ENCODE measurements at regions not wholly inside any gene's neighbourhood (a gene's known extent, or its start where the extent isn't known, plus 50 kb on each side); places are given as distances from the start of the nearest gene placed in this dataset.

GRCh38 chr2:121006743-121007489 is 271.2 kb downstream of the GLI2 start:
- Histone ChIP-seq H3K27me3 (ENCODE audit: insufficient read depth, low read depth, severe bottlenecking) (no peaks in the 10 kb centered on the region), H3K27ac (no peak overlapping the region), H3K36me3 (no peaks in the 10 kb centered on the region), H3K4me3 (ENCODE audit: low read depth, low read length) (no peak overlapping the region), H3K9me3 (ENCODE audit: severe bottlenecking) (no peaks in the 10 kb centered on the region)
- no peak for TF ChIP-seq CTCF (IDR thresholded peaks at IDR 0.05; ENCODE audit: low read depth, low read length)
- DNase-seq, result no peak

DNA sequence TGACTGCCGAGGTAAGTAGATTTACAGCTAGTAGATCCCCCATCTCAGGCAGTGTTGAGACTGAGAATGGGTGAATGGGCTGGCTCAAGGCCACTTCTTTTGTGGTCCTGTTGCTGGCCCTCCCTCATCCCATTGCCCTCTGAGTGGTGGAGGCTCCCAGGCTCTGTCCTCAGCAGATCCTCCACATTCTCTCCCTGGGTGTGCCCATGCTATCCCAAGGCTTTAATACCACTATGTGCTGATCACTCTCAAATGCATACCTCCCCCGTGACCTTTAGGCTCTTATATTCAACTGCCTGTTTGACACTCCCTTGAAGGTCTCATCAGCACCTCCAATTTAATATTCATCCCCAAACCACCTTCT is 271.8 kb downstream of the GLI2 start:
- Histone ChIP-seq H3K27ac (no peak overlapping the region), H3K27me3 (ENCODE audit: insufficient read depth, low read depth, severe bottlenecking) (no peaks in the 10 kb centered on the region), H3K9me3 (ENCODE audit: severe bottlenecking) (no peaks in the 10 kb centered on the region), H3K4me3 (ENCODE audit: low read depth, low read length) (no peak overlapping the region), H3K36me3 (no peaks in the 10 kb centered on the region)
- no peak for DNase-seq
- TF ChIP-seq CTCF (IDR thresholded peaks at IDR 0.05; ENCODE audit: low read depth, low read length), result no peak

GRCh38 chr2:121008975-121009374 is 273.3 kb downstream of the GLI2 start:
- TF ChIP-seq CTCF (IDR thresholded peaks at IDR 0.05; ENCODE audit: low read depth, low read length), result peak; percentile 72
- no peaks in the 10 kb centered on the region for H3K27me3 ChIP-seq (ENCODE audit: insufficient read depth, low read depth, severe bottlenecking)
- H3K36me3 ChIP-seq, result no peaks in the 10 kb centered on the region
- no peak overlapping the region for H3K4me3 ChIP-seq (ENCODE audit: low read depth, low read length)
- H3K27ac ChIP-seq, result no peak overlapping the region
- DNase-seq, result peak; percentile 38
- no peaks in the 10 kb centered on the region for H3K9me3 ChIP-seq (ENCODE audit: severe bottlenecking)

DNA sequence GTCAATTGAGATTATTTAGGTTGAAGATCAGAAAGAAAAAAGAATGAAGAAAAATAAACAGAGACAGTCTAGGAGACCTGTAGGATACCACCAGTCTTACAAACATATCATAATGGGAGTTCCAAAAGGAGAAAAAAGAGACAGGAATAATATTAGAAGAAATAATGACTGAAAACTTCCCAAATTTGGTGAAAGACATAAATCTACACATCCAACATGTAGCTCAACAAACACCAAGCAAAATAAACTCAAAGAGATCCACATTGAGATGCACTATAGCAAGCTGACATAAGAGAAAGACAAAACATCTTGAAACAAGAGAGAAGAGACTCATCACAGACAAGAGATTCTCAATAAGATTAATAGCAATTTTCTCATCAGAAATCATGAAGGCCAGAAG is 274.0 kb downstream of the TFCP2L1 start:
- DNase-seq, result no peak
- H3K27ac ChIP-seq, result no peak overlapping the region
- TF ChIP-seq CTCF (IDR thresholded peaks at IDR 0.05; ENCODE audit: low read depth, low read length), result no peak

DNA sequence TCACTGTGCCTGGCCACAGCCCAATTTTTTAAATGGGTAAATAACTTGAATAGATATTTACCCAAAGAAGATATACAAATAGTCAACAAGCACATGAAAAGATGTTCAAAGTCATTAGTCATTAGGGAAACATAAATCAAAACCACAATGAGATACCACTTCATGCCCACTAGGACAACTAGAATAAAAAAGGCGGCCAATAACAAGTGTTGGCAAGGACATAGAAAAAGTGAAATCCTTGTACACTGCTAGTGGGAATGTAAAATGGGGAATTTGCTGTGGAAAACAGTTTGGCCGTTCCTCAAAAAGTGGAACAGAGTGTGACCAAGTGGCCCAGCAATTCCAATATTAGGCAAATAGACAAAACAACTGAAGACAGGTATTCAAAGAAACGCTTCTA is 270.1 kb downstream of the TFCP2L1 start:
- no peak for TF ChIP-seq CTCF (IDR thresholded peaks at IDR 0.05; ENCODE audit: low read depth, low read length)
- no peak for DNase-seq
- H3K27me3 ChIP-seq (ENCODE audit: insufficient read depth, low read depth, severe bottlenecking), result no peaks in the 10 kb centered on the region

More for the DNA sequence above, 274.0 kb downstream of the TFCP2L1 start:
- no peaks in the 10 kb centered on the region for H3K36me3 ChIP-seq
- H3K27me3 ChIP-seq (ENCODE audit: insufficient read depth, low read depth, severe bottlenecking), result no peaks in the 10 kb centered on the region
- H3K4me3 ChIP-seq (ENCODE audit: low read depth, low read length), result no peak overlapping the region
- H3K9me3 ChIP-seq (ENCODE audit: severe bottlenecking), result no peaks in the 10 kb centered on the region

GRCh38 chr2:121015971-121016485 is 269.0 kb downstream of the TFCP2L1 start:
- Histone ChIP-seq H3K27ac (no peak overlapping the region), H3K4me3 (ENCODE audit: low read depth, low read length) (no peak overlapping the region), H3K36me3 (no peaks in the 10 kb centered on the region), H3K27me3 (ENCODE audit: insufficient read depth, low read depth, severe bottlenecking) (no peaks in the 10 kb centered on the region), H3K9me3 (ENCODE audit: severe bottlenecking) (no peaks in the 10 kb centered on the region)
- TF ChIP-seq CTCF (IDR thresholded peaks at IDR 0.05; ENCODE audit: low read depth, low read length), result no peak
- no peak for DNase-seq

More for the DNA sequence above, 270.1 kb downstream of the TFCP2L1 start:
- no peaks in the 10 kb centered on the region for H3K36me3 ChIP-seq
- H3K9me3 ChIP-seq (ENCODE audit: severe bottlenecking), result no peaks in the 10 kb centered on the region
- no peak overlapping the region for H3K27ac ChIP-seq
- H3K4me3 ChIP-seq (ENCODE audit: low read depth, low read length), result no peak overlapping the region
